H1 (cell line): ENCODE measurements at regions not wholly inside any gene's neighbourhood (a gene's known extent, or its start where the extent isn't known, plus 50 kb on each side); places are given as distances from the start of the nearest gene placed in this dataset.

Source experiments
- CTCF ChIA-PET: fragments of 300-600 bp; sonication (Branson Sonifier 250); formaldehyde crosslinking; loops from one replicate; lab custom pipeline; 2021; ENCODE audit not compliant: partially characterized antibody; lab: Charles Lee
- POLR2A ChIA-PET: fragments of 300-600 bp; sonication (Branson Sonifier 250); formaldehyde crosslinking; loops from one replicate; lab custom pipeline; 2021; ENCODE audit warnings: inconsistent platforms; ENCODE audit not compliant: partially characterized antibody; lab: Charles Lee
- DNase-seq, 2 experiments: peaks; one replicate each; pipeline versions ENCODE4 v3.0.0 to v3.0.0-alpha.2; 2010 to 2022; ENCODE audit warnings: low spot score in 2 of 2, low read depth in 1 of 2, mixed read lengths in 1 of 2
- FAIRE-seq: peaks from 2 replicates; lab custom pipeline; 2011; peaks lifted over from hg19 to GRCh38; lab: Jason Lieb, UNC
- H2AFZ ChIP-seq: 2 replicates; pipeline ENCODE4 v1.8.1; 2012; ENCODE audit warnings: low read length, inconsistent platforms
- H2AK5ac ChIP-seq: 2 replicates; pipeline ENCODE4 v1.6.1; 2013; ENCODE audit warnings: low read depth, low read length
- H2BK120ac ChIP-seq: replicated peaks from 2 replicates; pipeline ENCODE3; 2013; ENCODE audit warnings: low read depth, low read length, inconsistent platforms
- H2BK12ac ChIP-seq: 2 replicates; pipeline ENCODE4 v1.6.1; 2013; ENCODE audit warnings: low read depth, low read length
- H2BK15ac ChIP-seq: 2 replicates; pipeline ENCODE4 v1.6.1; 2013; ENCODE audit warnings: low read length
- H2BK20ac ChIP-seq: 2 replicates; pipeline ENCODE4 v1.6.1; 2013; ENCODE audit warnings: low read length
- H2BK5ac ChIP-seq: 2 replicates; pipeline ENCODE4 v1.6.1; 2013; ENCODE audit warnings: low read depth, low read length
- H3K14ac ChIP-seq: 2 replicates; pipeline ENCODE4 v1.6.1; 2013; ENCODE audit warnings: inconsistent platforms; ENCODE audit not compliant: insufficient read length
- H3K18ac ChIP-seq: 2 replicates; pipeline ENCODE4 v1.6.1; 2013; ENCODE audit warnings: low read length; ENCODE audit errors: extremely low read depth
- H3K23ac ChIP-seq: 2 replicates; pipeline ENCODE4 v1.6.1; 2013; ENCODE audit warnings: inconsistent platforms; ENCODE audit not compliant: insufficient read length
- H3K23me2 ChIP-seq: 2 replicates; pipeline ENCODE4 v1.6.1; 2013; ENCODE audit warnings: low read depth, low read length
- H3K27ac ChIP-seq: 2 replicates; pipeline ENCODE4 v1.6.1; 2011; ENCODE audit warnings: low read depth, low read length, inconsistent platforms
- H3K27me3 ChIP-seq, 4 experiments: replicated peaks in 1 of 4; 1 replicate in 1 of 4; 2 replicates in 3 of 4; pipeline versions ENCODE4 v1.6.1 to v1.8.1; 2011 to 2013; ENCODE audit warnings: low read length in 3 of 4, mild to moderate bottlenecking in 3 of 4, inconsistent platforms in 2 of 4, mixed read lengths in 2 of 4, moderate library complexity in 1 of 4; ENCODE audit not compliant: control insufficient read depth in 3 of 4, insufficient read depth in 3 of 4; ENCODE audit errors: extremely low read depth in 1 of 4
- H3K36me3 ChIP-seq, 4 experiments: 2 replicates each; pipeline versions ENCODE4 v1.6.1 to v1.8.1; 2011 to 2013; ENCODE audit warnings: mild to moderate bottlenecking in 4 of 4, low read length in 3 of 4, moderate library complexity in 2 of 4, control low read depth in 1 of 4, inconsistent platforms in 1 of 4; ENCODE audit not compliant: insufficient read depth in 4 of 4, control insufficient read depth in 2 of 4
- H3K4ac ChIP-seq: replicated peaks from 2 replicates; pipeline ENCODE3; 2013; ENCODE audit warnings: low read length, low read depth, mixed read lengths, inconsistent platforms; ENCODE audit not compliant: insufficient read length
- H3K4me1 ChIP-seq, 4 experiments: replicated peaks in 1 of 4; 1 replicate in 1 of 4; 2 replicates in 3 of 4; pipeline versions ENCODE4 v1.6.1 to v1.8.1; 2011 to 2013; ENCODE audit warnings: low read length in 3 of 4, inconsistent platforms in 2 of 4, mixed read lengths in 1 of 4; ENCODE audit not compliant: insufficient read depth in 4 of 4, control insufficient read depth in 3 of 4
- H3K4me2 ChIP-seq, 2 experiments: 2 replicates each; pipeline versions ENCODE4 v1.6.1 to v1.8.1; 2011 to 2013; ENCODE audit warnings: low read depth in 2 of 2, low read length in 2 of 2, control low read depth in 1 of 2, inconsistent platforms in 1 of 2, mild to moderate bottlenecking in 1 of 2; ENCODE audit not compliant: insufficient read depth in 1 of 2
- H3K4me3 ChIP-seq, 4 experiments: fragments of 200-600, 300-600 bp in 1 of 4; sonication (generic), shearing (Covaris generic), sonication (Bioruptor Twin) in 1 of 4; 2 replicates each; pipeline versions ENCODE4 v1.5.1 to v1.8.1; 2011 to 2016; ENCODE audit warnings: low read length in 4 of 4, low read depth in 3 of 4, control low read depth in 2 of 4, inconsistent platforms in 2 of 4, mild to moderate bottlenecking in 2 of 4, mixed read lengths in 1 of 4, moderate library complexity in 1 of 4; ENCODE audit not compliant: insufficient read depth in 2 of 4; ENCODE audit errors: extremely low read depth in 1 of 4
- H3K56ac ChIP-seq: replicated peaks from 2 replicates; pipeline ENCODE3; 2013; ENCODE audit warnings: low read depth, mild to moderate bottlenecking, mixed read lengths, low read length, inconsistent platforms; ENCODE audit not compliant: insufficient read length
- H3K79me1 ChIP-seq: 2 replicates; pipeline ENCODE4 v1.6.1; 2013; ENCODE audit warnings: low read depth, low read length, control low read depth
- H3K79me2 ChIP-seq, 2 experiments: 2 replicates each; pipeline versions ENCODE4 v1.6.1 to v1.8.1; 2012 to 2013; ENCODE audit warnings: low read length in 2 of 2, mild to moderate bottlenecking in 2 of 2, inconsistent platforms in 1 of 2; ENCODE audit not compliant: insufficient read depth in 2 of 2, control insufficient read depth in 1 of 2
- H3K9ac ChIP-seq, 4 experiments: replicated peaks in 1 of 4; 1 replicate in 1 of 4; 2 replicates in 3 of 4; pipeline versions ENCODE4 v1.6.1 to v1.8.1; 2011 to 2013; ENCODE audit warnings: low read depth in 3 of 4, low read length in 3 of 4, control low read depth in 2 of 4, mild to moderate bottlenecking in 2 of 4, moderate library complexity in 2 of 4, inconsistent platforms in 1 of 4; ENCODE audit errors: extremely low read depth in 1 of 4
- H3K9me3 ChIP-seq, 2 experiments: 2 replicates each; pipeline versions ENCODE4 v1.6.1 to v1.8.1; 2012 to 2013; ENCODE audit warnings: mild to moderate bottlenecking in 2 of 2, moderate library complexity in 2 of 2, control low read depth in 1 of 2, inconsistent platforms in 1 of 2, low read depth in 1 of 2, low read length in 1 of 2, mixed read lengths in 1 of 2; ENCODE audit not compliant: insufficient read depth in 2 of 2
- H4K20me1 ChIP-seq, 2 experiments: replicated peaks in 1 of 2; 2 replicates each; pipeline versions ENCODE3 to v1.8.1; 2011 to 2013; ENCODE audit warnings: inconsistent platforms in 2 of 2, low read length in 2 of 2, mild to moderate bottlenecking in 1 of 2; ENCODE audit not compliant: insufficient read depth in 2 of 2, control insufficient read depth in 1 of 2
- H4K5ac ChIP-seq: 2 replicates; pipeline ENCODE4 v1.6.1; 2013; ENCODE audit warnings: low read length, low read depth, mixed read lengths, inconsistent platforms; ENCODE audit not compliant: insufficient read length
- H4K8ac ChIP-seq: 2 replicates; pipeline ENCODE4 v1.8.0; 2013; ENCODE audit warnings: mild to moderate bottlenecking, moderate library complexity, low read length, inconsistent platforms; ENCODE audit not compliant: insufficient read depth; ENCODE audit errors: extremely low read depth
- H4K91ac ChIP-seq: replicated peaks from 2 replicates; pipeline ENCODE3; 2013; ENCODE audit warnings: low read length, mixed read lengths, inconsistent platforms; ENCODE audit not compliant: insufficient read length
- BACH1 ChIP-seq: IDR thresholded peaks from 2 replicates; pipeline ENCODE4 v1.6.1; 2012; ENCODE audit warnings: low read length, improper control_type of control experiment
- CTBP2 ChIP-seq: IDR thresholded peaks from 2 replicates; pipeline ENCODE4 v1.7.0; 2011; ENCODE audit warnings: borderline replicate concordance, mild to moderate bottlenecking, moderate library complexity, mixed read lengths, low read length; ENCODE audit not compliant: insufficient read depth, insufficient read length
- EGR1 ChIP-seq: IDR thresholded peaks from 2 replicates; pipeline ENCODE4 v1.6.1; 2011; ENCODE audit warnings: low read depth, low read length, borderline replicate concordance
- EZH2 ChIP-seq: fragments of 200-600 bp; sonication (generic); IDR thresholded peaks from 2 replicates; pipeline ENCODE4 v1.7.1; 2012; ENCODE audit warnings: low read depth, mild to moderate bottlenecking, moderate library complexity, low read length, inconsistent platforms; ENCODE audit not compliant: severe bottlenecking
- SP1 ChIP-seq: IDR thresholded peaks from 2 replicates; pipeline ENCODE4 v1.6.1; 2011; ENCODE audit warnings: low read depth, low read length
- WGBS, 2 experiments: shearing (Covaris generic) in 1 of 2; methylation state at CpG; one replicate each; pipeline versions ENCODE4 v1.1.6 to v1.1.7; 2013 to 2015; ENCODE audit warnings: low lambda C conversion rate in 2 of 2, mixed read lengths in 2 of 2, inconsistent platforms in 1 of 2, low coverage in 1 of 2, missing lambda C conversion rate in 1 of 2; ENCODE audit not compliant: insufficient replicate concordance in 2 of 2, insufficient coverage in 1 of 2, insufficient read length in 1 of 2; ENCODE audit errors: extremely low coverage in 1 of 2, missing lambda C conversion rate in 1 of 2; 5-methylcytosine and 5-hydroxymethylcytosine counted together

GRCh38 chr2:120939595-120940318 is 204.1 kb downstream of the GLI2 start:
- Histone ChIP-seq H4K20me1 (peaks cover 5 to 32% of the 10 kb centered on the region in 2 experiments), H3K4me3 (no peak overlapping the region), H3K36me3 (peaks cover 0 to 2% (median 0%) of the 10 kb centered on the region in 4 experiments; a peak in 3 of 8 replicates), H3K79me1 (no peaks in the 10 kb centered on the region; the same call in none of the 2 replicates), H4K5ac (no peak overlapping the region), H3K18ac (no peak overlapping the region), H3K27me3 (no peaks in the 10 kb centered on the region), H4K8ac (no peak overlapping the region), H3K23ac (no peak overlapping the region), H3K23me2 (no peaks in the 10 kb centered on the region), H3K27ac (no peak overlapping the region), H2BK20ac (no peak overlapping the region), H2BK15ac (no peak overlapping the region), H4K91ac (no peak overlapping the region), H2BK5ac (no peak overlapping the region), H3K9ac (no peak overlapping the region), H3K9me3 (no peaks in the 10 kb centered on the region), H3K14ac (no peak overlapping the region), H2AK5ac (no peak overlapping the region), H3K4me1 (peaks cover 0 to 3% (median 0%) of the 10 kb centered on the region in 4 experiments; a peak in 2 of 7 replicates)
- WGBS, 2 experiments = 80% methylated on average over 9 of the region's 9 CpGs; no CpG with 5 or more reads in 1 of the 2 experiments
- FAIRE-seq = no peak
- CTCF ChIA-PET = interaction anchor here (0.6 to 2.0 kb wide), 5 partner anchors 18 to 295 kb away, joined by 3 to 9 read pairs (median 4); no protein-coding TSS in a partner anchor
- POLR2A ChIA-PET = interaction anchor here (0.6 kb wide), 1 partner anchor 41 kb away, joined by 3 read pairs; no protein-coding TSS in a partner anchor
- no peak for TF ChIP-seq SP1
- no peak; the same call in 1 of the 2 replicates for TF ChIP-seq BACH1
- no peak for TF ChIP-seq EZH2
- no peak for TF ChIP-seq EGR1
- TF ChIP-seq CTBP2 = no peak
- TF ChIP-seq, all 59 proteins: peak for 0
- Histone ChIP-seq H3K79me2 (peaks cover 0 to 14% of the 10 kb centered on the region in 2 experiments; a peak in 1 of 4 replicates), H3K4me2 (no peak overlapping the region), H2BK12ac (no peak overlapping the region), H2BK120ac (no peak overlapping the region), H3K4ac (no peak overlapping the region), H3K56ac (no peak overlapping the region), H2AFZ (no peak overlapping the region)
- no peak for DNase-seq
